ENCODE measurements at regions not wholly inside any gene's neighbourhood (a gene's known extent, or its start where the extent isn't known, plus 50 kb on each side); places are given as distances from the start of the nearest gene placed in this dataset.

- TF ChIP-seq, protein P1, sequence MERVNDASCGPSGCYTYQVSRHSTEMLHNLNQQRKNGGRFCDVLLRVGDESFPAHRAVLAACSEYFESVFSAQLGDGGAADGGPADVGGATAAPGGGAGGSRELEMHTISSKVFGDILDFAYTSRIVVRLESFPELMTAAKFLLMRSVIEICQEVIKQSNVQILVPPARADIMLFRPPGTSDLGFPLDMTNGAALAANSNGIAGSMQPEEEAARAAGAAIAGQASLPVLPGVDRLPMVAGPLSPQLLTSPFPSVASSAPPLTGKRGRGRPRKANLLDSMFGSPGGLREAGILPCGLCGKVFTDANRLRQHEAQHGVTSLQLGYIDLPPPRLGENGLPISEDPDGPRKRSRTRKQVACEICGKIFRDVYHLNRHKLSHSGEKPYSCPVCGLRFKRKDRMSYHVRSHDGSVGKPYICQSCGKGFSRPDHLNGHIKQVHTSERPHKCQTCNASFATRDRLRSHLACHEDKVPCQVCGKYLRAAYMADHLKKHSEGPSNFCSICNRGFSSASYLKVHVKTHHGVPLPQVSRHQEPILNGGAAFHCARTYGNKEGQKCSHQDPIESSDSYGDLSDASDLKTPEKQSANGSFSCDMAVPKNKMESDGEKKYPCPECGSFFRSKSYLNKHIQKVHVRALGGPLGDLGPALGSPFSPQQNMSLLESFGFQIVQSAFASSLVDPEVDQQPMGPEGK (CRISPR knock-in tag; IDR thresholded peaks at IDR 0.05; ENCODE audit: borderline replicate concordance): no peak
- TF ChIP-seq ARNTL (CRISPR knock-in tag; IDR thresholded peaks at IDR 0.05; ENCODE audit: borderline replicate concordance, low read depth) (no peak), OSR1 (CRISPR knock-in tag; IDR thresholded peaks at IDR 0.05) (no peak), CREB5 (CRISPR knock-in tag; IDR thresholded peaks at IDR 0.05; ENCODE audit: low read depth) (no peak), ZNF565 (CRISPR knock-in tag; conservative IDR thresholded peaks at IDR 0.05; ENCODE audit: low read depth) (no peak), ZNF8 (CRISPR knock-in tag; IDR thresholded peaks at IDR 0.05) (no peak), TSHZ2 (CRISPR knock-in tag; IDR thresholded peaks at IDR 0.05) (no peak), SNAI2 (CRISPR knock-in tag; IDR thresholded peaks at IDR 0.05) (no peak), BACH2 (CRISPR knock-in tag; IDR thresholded peaks at IDR 0.05; ENCODE audit: borderline replicate concordance) (no peak), RARB (CRISPR knock-in tag; IDR thresholded peaks at IDR 0.05) (no peak), ZFP3 (CRISPR knock-in tag; IDR thresholded peaks at IDR 0.05) (no peak), ISL1 (CRISPR knock-in tag; IDR thresholded peaks at IDR 0.05) (no peak), TCF4 (CRISPR knock-in tag; IDR thresholded peaks at IDR 0.05; ENCODE audit: borderline replicate concordance) (no peak)
Measured at GRCh38 chr21:17709266-17709611, 96.5 kb upstream of the BTG3 start.
